MM.1S (cell line): ENCODE measurements at regions not wholly inside any gene's neighbourhood (a gene's known extent, or its start where the extent isn't known, plus 50 kb on each side); places are given as distances from the start of the nearest gene placed in this dataset.
"Not testable (repeated sequence)": the region's sequence is repeated elsewhere in the genome, so short reads cannot be mapped to it uniquely, and the experiment has no call there.

Source experiments
- CTCF ChIP-seq: fragments of 300-600 bp; sonication (generic); IDR thresholded peaks from 2 replicates; pipeline ENCODE4 v1.5.1; 2016; ENCODE audit warnings: antibody characterized with exemption, low read length, mixed read lengths
- EZH2 ChIP-seq: fragments of 300-600 bp; sonication (generic); optimal IDR thresholded peaks from 2 replicates; pipeline ENCODE3; 2017; ENCODE audit warnings: low read depth, mild to moderate bottlenecking, antibody characterized with exemption, low read length, mixed read lengths
- EZH2phosphoT487 ChIP-seq: fragments of 300-600 bp; sonication (generic); IDR thresholded peaks from 2 replicates; pipeline ENCODE4 v1.6.1; 2018; ENCODE audit warnings: antibody characterized with exemption, low read length

DNA sequence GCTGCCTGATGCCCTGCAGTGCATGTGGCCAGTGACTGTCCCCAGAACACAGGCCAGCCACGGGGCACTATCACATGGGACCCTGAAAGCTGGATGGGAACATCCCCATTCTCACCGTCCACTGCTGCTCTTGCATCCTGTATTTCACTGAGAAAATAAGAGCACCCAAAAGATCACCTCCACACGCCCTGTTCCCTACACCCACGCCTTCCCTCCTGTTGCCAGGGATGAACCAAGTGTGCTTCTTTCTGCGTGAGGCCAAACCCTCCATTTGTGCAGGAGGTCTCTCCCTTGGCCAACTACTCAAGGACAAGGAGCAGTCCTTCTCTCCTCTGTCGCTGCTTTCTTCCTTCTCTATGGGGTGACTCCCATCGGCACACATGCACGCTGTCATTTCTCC lies 118.3 kb downstream of the LRRC37A3 start:
- not testable (repeated sequence) for TF ChIP-seq CTCF, EZH2phosphoT487, EZH2
